ENCODE measurements at regions not wholly inside any gene's neighbourhood (a gene's known extent, or its start where the extent isn't known, plus 50 kb on each side); places are given as distances from the start of the nearest gene placed in this dataset.

GRCh38 chr7:35390146-35390545 lies 136.2 kb upstream of the TBX20 start:
- Histone ChIP-seq H3K9me3 (replicated peaks; ENCODE audit: control insufficient read depth, insufficient read depth, low read depth, low read length) (no peaks in the 10 kb centered on the region), H3K4me2 (ENCODE audit: insufficient read depth, low read length) (no peak overlapping the region), H3K9me1 (ENCODE audit: control insufficient read depth, insufficient read depth, low read length) (no peaks in the 10 kb centered on the region), H3K79me2 (ENCODE audit: control insufficient read depth, insufficient read depth, low read length) (no peaks in the 10 kb centered on the region), H3K36me3 (ENCODE audit: control insufficient read depth, insufficient read depth, low read length) (no peaks in the 10 kb centered on the region), H3K9ac (ENCODE audit: insufficient read depth in 1 of 2, low read depth in 2 of 2, low read length in 2 of 2) (no peak overlapping the region), H3K4me3 (no peak overlapping the region), H2AFZ (ENCODE audit: low read depth, low read length) (no peak overlapping the region), H4K20me1 (replicated peaks; ENCODE audit: control insufficient read depth, insufficient read depth, low read length) (no peaks in the 10 kb centered on the region), H3K27ac (ENCODE audit: extremely low read depth, low read depth, low read length) (no peak overlapping the region), H3K27me3 (ENCODE audit: control insufficient read depth in 2 of 2, insufficient read depth in 2 of 2, low read length in 2 of 2) (peaks cover 0 to 7% of the 10 kb centered on the region in 2 experiments; a peak in 3 of 5 replicates), H3K4me1 (replicated peaks in 1 of 2; ENCODE audit: control insufficient read depth in 2 of 2, insufficient read depth in 2 of 2, low read length in 2 of 2) (no peaks in the 10 kb centered on the region)
- ChIA-PET CTCF (ENCODE audit: low intra/inter-chr PET ratio) (no interaction called here), POLR2A (no interaction called here)
- FAIRE-seq (no peak), DNase-seq (ENCODE audit: extremely low read depth in 1 of 4, low spot score in 3 of 4) (no peak), ATAC-seq (no peak)
- TF ChIP-seq CHAMP1 (IDR thresholded peaks at IDR 0.05) (no peak), MCM3 (IDR thresholded peaks at IDR 0.05) (no peak), SNIP1 (IDR thresholded peaks at IDR 0.05; ENCODE audit: low read depth) (no peak), ZNF79 (CRISPR knock-in tag; IDR thresholded peaks at IDR 0.05; ENCODE audit: low read depth) (no peak), BRD4 (IDR thresholded peaks at IDR 0.05) (no peak), ESRRA (IDR thresholded peaks at IDR 0.05; ENCODE audit: borderline replicate concordance, low read depth) (no peak), SNRNP70 (optimal IDR thresholded peaks at IDR 0.05; ENCODE audit: low read depth, low read length) (no peak), HDAC1 (IDR thresholded peaks at IDR 0.05) (no peak), ZNF12 (CRISPR knock-in tag; IDR thresholded peaks at IDR 0.05) (no peak), RERE (CRISPR knock-in tag; IDR thresholded peaks at IDR 0.05; ENCODE audit: borderline replicate concordance) (no peak), ZNF280B (CRISPR knock-in tag; IDR thresholded peaks at IDR 0.05) (no peak), SAFB2 (IDR thresholded peaks at IDR 0.05; ENCODE audit: borderline replicate concordance, low read depth, low read length, severe bottlenecking) (no peak)
- intact Hi-C loops (cut with micrococcal nuclease) = no loop called here
- in situ Hi-C loops (cut with MboI) = no loop called here
- WGBS (ENCODE audit: insufficient coverage, low coverage, missing lambda C conversion rate) = 2% methylated on average over 5 of the region's 5 CpGs
- no TSS peak for BruUV-seq (replicated peaks)
